GM12878 (cell line): ENCODE measurements at regions not wholly inside any gene's neighbourhood (a gene's known extent, or its start where the extent isn't known, plus 50 kb on each side); places are given as distances from the start of the nearest gene placed in this dataset.

Source experiments
- ATAC-seq: fragments of 200-7000 bp; cut with Tn5 transposase; 3 replicates; pipeline ENCODE4 v1.9.1; 2020; ENCODE audit warnings: mild to moderate bottlenecking, moderate library complexity
- BruUV-seq: library from RNA; stranded (reverse); fragments of 400-500 nt; replicated peaks from 2 replicates; lab custom pipeline; 2021; lab: Mats Ljungman, UMichigan
- CTCF ChIA-PET: fragments of 300-600 bp; sonication (Branson Sonifier 250); formaldehyde crosslinking; extraction: SDS; loops from one replicate; lab custom pipeline; 2021; ENCODE audit warnings: inconsistent platforms; lab: Yijun Ruan, JAX
- POLR2A ChIA-PET: fragments of 350-600 bp; formaldehyde crosslinking; extraction: SDS; loops from one replicate; lab custom pipeline; 2021; ENCODE audit warnings: inconsistent platforms; lab: Charles Lee
- RAD21 ChIA-PET: fragments of 300-600 bp; sonication (Branson Sonifier 250); formaldehyde crosslinking; loops from one replicate; lab custom pipeline; 2023; ENCODE audit warnings: antibody characterized with exemption; ENCODE audit not compliant: unreplicated experiment; lab: Charles Lee
- SMC1A ChIA-PET: fragments of 300-600 bp; sonication (Branson Sonifier 250); formaldehyde crosslinking; loops from one replicate; lab custom pipeline; 2023; ENCODE audit not compliant: unreplicated experiment, uncharacterized antibody; lab: Charles Lee
- DNase-seq: peaks from one replicate; pipeline ENCODE4 v3.0.0-alpha.2; 2011; ENCODE audit warnings: low read depth, low spot score
- FAIRE-seq: peaks from 3 replicates; lab custom pipeline; 2011; peaks lifted over from hg19 to GRCh38; lab: Jason Lieb, UNC
- H2AFZ ChIP-seq: 2 replicates; pipeline ENCODE4 v1.6.0; 2011; ENCODE audit warnings: low read depth, low read length, control low read depth; ENCODE audit not compliant: control insufficient read depth
- H3K27ac ChIP-seq: 2 replicates; pipeline ENCODE4 v1.5.1; 2011; ENCODE audit warnings: control low read depth; ENCODE audit not compliant: control insufficient read depth, insufficient read depth
- H3K27me3 ChIP-seq, 2 experiments: replicated peaks in 1 of 2; 2 replicates each; pipeline versions ENCODE4 v1.6.0 to v1.6.1; 2011; ENCODE audit warnings: low read length in 1 of 2; ENCODE audit not compliant: control insufficient read depth in 2 of 2, insufficient read depth in 2 of 2
- H3K36me3 ChIP-seq, 2 experiments: 2 replicates each; pipeline ENCODE4 v1.5.1; 2011; ENCODE audit warnings: low read length in 1 of 2; ENCODE audit not compliant: control insufficient read depth in 2 of 2, insufficient read depth in 2 of 2
- H3K4me1 ChIP-seq: 2 replicates; pipeline ENCODE4 v1.6.1; 2011; ENCODE audit warnings: mild to moderate bottlenecking, low read length, moderate library complexity, mixed read lengths; ENCODE audit not compliant: control insufficient read depth, insufficient read depth
- H3K4me2 ChIP-seq: 2 replicates; pipeline ENCODE4 v1.6.0; 2011; ENCODE audit warnings: control low read depth; ENCODE audit not compliant: control insufficient read depth, insufficient read depth
- H3K4me3 ChIP-seq: fragments of 200-600 bp; sonication (generic); 2 replicates; pipeline ENCODE4 v1.5.1; 2016
- H3K79me2 ChIP-seq: 2 replicates; pipeline ENCODE4 v1.6.0; 2011; ENCODE audit warnings: low read length; ENCODE audit not compliant: control insufficient read depth, insufficient read depth
- H3K9ac ChIP-seq: 2 replicates; pipeline ENCODE4 v1.8.0; 2011; ENCODE audit warnings: low read length, control low read depth, mixed read lengths; ENCODE audit not compliant: control insufficient read depth, insufficient read depth
- H3K9me3 ChIP-seq: replicated peaks from 3 replicates; pipeline ENCODE4 v1.5.1; 2011; ENCODE audit warnings: mild to moderate bottlenecking, low read length; ENCODE audit not compliant: control insufficient read depth, insufficient read depth
- H4K20me1 ChIP-seq: 2 replicates; pipeline ENCODE4 v1.6.0; 2011; ENCODE audit not compliant: control insufficient read depth, insufficient read depth
- FOXM1 ChIP-seq: IDR thresholded peaks from 2 replicates; pipeline ENCODE4 v1.6.1; 2012; ENCODE audit warnings: low read depth, mild to moderate bottlenecking, inconsistent platforms, low read length, moderate library complexity
- IRF4 ChIP-seq: IDR thresholded peaks from 2 replicates; pipeline ENCODE4 v1.6.1; 2011; ENCODE audit warnings: low read depth, low read length
- JUNB ChIP-seq: IDR thresholded peaks from 2 replicates; pipeline ENCODE4 v1.6.1; 2016; ENCODE audit warnings: antibody characterized with exemption, mild to moderate bottlenecking
- NFYB ChIP-seq: IDR thresholded peaks from 2 replicates; pipeline ENCODE4 v1.6.1; 2011; ENCODE audit warnings: low read depth, mild to moderate bottlenecking, low read length, improper control_type of control experiment, moderate library complexity; ENCODE audit not compliant: insufficient read depth
- POLR2AphosphoS5 ChIP-seq: IDR thresholded peaks from 2 replicates; pipeline ENCODE4 v1.6.1; 2011; ENCODE audit warnings: mild to moderate bottlenecking, low read length, inconsistent platforms
- RUNX3 ChIP-seq: IDR thresholded peaks from 2 replicates; pipeline ENCODE4 v1.6.1; 2012; ENCODE audit warnings: low read length, inconsistent platforms
- SMARCA5 ChIP-seq: fragments of 450-650 bp; IDR thresholded peaks from 2 replicates; pipeline ENCODE4 v1.6.1; 2017; ENCODE audit warnings: mild to moderate bottlenecking
- SUPT20H ChIP-seq: IDR thresholded peaks from 2 replicates; pipeline ENCODE4 v1.6.1; 2011; ENCODE audit warnings: low read depth, mild to moderate bottlenecking, low read length, moderate library complexity, borderline replicate concordance; ENCODE audit not compliant: control insufficient read depth
- TCF3 ChIP-seq: IDR thresholded peaks from 2 replicates; pipeline ENCODE4 v1.6.1; 2012; ENCODE audit warnings: low read depth, mild to moderate bottlenecking, low read length, borderline replicate concordance; ENCODE audit not compliant: insufficient read depth
- WGBS: methylation state at CpG from one replicate; pipeline ENCODE4 v1.1.6; 2016; ENCODE audit warnings: low lambda C conversion rate; ENCODE audit not compliant: insufficient replicate concordance, insufficient coverage; ENCODE audit errors: missing lambda C conversion rate; 5-methylcytosine and 5-hydroxymethylcytosine counted together
- in situ Hi-C: fragments of 300-500 bp; cut with MboI; formaldehyde crosslinking; loops from 9 replicates; pipeline ENCODE4 v1.14.3; 2018; ENCODE audit warnings: mixed read lengths
- intact Hi-C: fragments of 100-400 bp; cut with micrococcal nuclease; formaldehyde crosslinking; loops from one replicate; pipeline ENCODE4 v1.14.2; 2022; ENCODE audit not compliant: unreplicated experiment
- TF ChIP-seq, protein P1 (sequence below): fragments of 450-650 bp; IDR thresholded peaks from 2 replicates; pipeline ENCODE4 v1.6.1; 2017; ENCODE audit warnings: mild to moderate bottlenecking, moderate library complexity
- TF ChIP-seq, protein P2 (sequence below): IDR thresholded peaks from 2 replicates; pipeline ENCODE4 v1.6.1; 2012; ENCODE audit warnings: low read length, inconsistent platforms

DNA sequence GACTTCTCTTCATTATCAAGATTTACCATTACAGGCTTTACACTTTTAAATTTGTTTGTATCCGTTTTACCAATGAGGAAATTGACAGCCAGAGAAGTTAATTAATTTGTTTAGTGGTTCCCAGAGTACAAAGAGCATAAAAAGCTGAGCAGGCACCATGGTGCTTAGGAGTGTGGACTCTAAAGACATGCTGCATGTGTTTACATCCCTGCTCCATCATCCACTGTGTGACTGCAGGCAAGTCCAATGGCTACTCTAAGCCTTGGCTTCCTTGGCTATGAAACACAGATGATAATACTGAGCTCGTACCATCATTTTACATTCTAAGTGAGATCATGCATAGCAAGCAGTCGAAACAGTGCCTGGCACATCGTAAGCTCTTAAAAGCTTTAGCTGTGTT lies 108.0 kb upstream of the SLC35G4 start:
- Histone ChIP-seq H3K79me2 (no peaks in the 10 kb centered on the region), H3K4me2 (no peak overlapping the region), H3K4me1 (no peaks in the 10 kb centered on the region), H4K20me1 (no peaks in the 10 kb centered on the region), H3K9me3 (no peaks in the 10 kb centered on the region), H2AFZ (no peak overlapping the region), H3K27me3 (no peaks in the 10 kb centered on the region), H3K27ac (no peak overlapping the region), H3K36me3 (no peaks in the 10 kb centered on the region), H3K9ac (no peak overlapping the region), H3K4me3 (no peak overlapping the region)
- no TSS peak for BruUV-seq
- 47% methylated on average over 4 of the region's 4 CpGs for WGBS
- intact Hi-C loops: no loop called here
- CTCF ChIA-PET: interaction anchor here (3.5 kb wide), 1 partner anchor 18 kb away, joined by 19 read pairs; no protein-coding TSS in a partner anchor
- POLR2A ChIA-PET: interaction anchor here (0.5 kb wide), 1 partner anchor 16 kb away, joined by 3 read pairs; no protein-coding TSS in a partner anchor
- RAD21 ChIA-PET: no interaction called here
- TF ChIP-seq FOXM1 (no peak), IRF4 (no peak), SUPT20H (no peak), POLR2AphosphoS5 (no peak), SMARCA5 (no peak)
- SMC1A ChIA-PET: no interaction called here
- in situ Hi-C loops: no loop called here
- DNase-seq (no peak), FAIRE-seq (no peak), ATAC-seq (no peak)

DNA sequence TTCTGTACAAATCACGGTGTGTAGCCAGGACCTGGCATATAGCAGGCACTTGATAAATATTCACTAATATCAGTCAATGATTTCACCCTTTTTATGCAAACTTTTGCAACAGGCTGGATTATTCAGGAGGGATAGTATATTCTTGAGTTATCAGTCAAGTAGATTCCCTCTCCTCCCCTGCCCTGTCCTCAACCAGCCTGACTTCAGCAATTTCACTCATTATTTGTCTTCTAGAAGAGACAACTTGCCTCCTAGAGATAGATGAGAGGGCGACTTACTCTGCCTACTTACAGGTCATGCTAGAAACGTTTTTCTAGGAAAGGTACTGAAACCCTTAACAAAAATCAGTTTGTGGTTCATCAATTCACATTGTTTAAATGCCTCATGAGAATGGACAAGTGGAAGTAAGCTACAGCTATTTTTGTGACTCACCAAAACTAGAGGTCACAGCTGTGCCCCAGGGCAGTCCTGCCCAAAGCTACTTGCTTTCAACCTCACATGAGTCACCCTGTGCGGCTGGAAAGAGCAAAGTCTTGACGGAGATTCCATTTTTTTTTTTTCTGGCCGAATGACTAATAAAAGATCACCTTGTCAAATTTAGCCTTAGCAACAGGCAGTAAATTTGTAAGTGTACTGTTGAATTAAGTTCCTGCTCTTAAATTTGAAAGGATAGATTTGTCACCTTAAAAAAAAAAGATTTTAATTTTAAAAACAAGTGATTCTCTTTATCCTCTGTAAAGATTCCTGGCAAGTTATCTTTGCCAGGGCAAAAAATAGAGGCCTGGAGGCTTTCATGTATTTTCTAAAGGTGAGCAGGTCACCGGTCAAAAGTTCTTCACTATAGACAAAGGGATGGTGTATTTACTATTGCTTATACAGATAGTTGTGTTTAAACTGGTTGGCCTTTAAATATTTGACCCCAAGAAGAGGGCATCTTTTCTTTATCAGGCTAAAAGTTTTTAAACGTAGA lies 109.0 kb upstream of the SLC35G4 start:
- H3K27me3 ChIP-seq: no peaks in the 10 kb centered on the region
- 27% methylated on average over 8 of the region's 8 CpGs for WGBS
- H2AFZ ChIP-seq: no peak overlapping the region
- H3K27ac ChIP-seq: no peak overlapping the region
- no peaks in the 10 kb centered on the region for H4K20me1 ChIP-seq
- H3K4me1 ChIP-seq: no peaks in the 10 kb centered on the region
- intact Hi-C loops (no loop called here), in situ Hi-C loops (no loop called here)
- FAIRE-seq (peak; percentile 7), DNase-seq (peak; percentile 56), ATAC-seq (peak; percentile 97)
- BruUV-seq: no TSS peak
- ChIA-PET POLR2A (no interaction called here), RAD21 (no interaction called here), SMC1A (interaction anchor here (0.6 to 0.7 kb wide), 2 partner anchors 13 to 273 kb away, joined by 3 read pairs; no protein-coding TSS in a partner anchor), CTCF (no interaction called here)
- H3K9ac ChIP-seq: no peak overlapping the region
- no peaks in the 10 kb centered on the region for H3K9me3 ChIP-seq
- no peak overlapping the region for H3K4me3 ChIP-seq
- no peaks in the 10 kb centered on the region for H3K36me3 ChIP-seq
- H3K4me2 ChIP-seq: no peak overlapping the region; the same call in 1 of the 2 replicates
- no peaks in the 10 kb centered on the region for H3K79me2 ChIP-seq
- TF ChIP-seq, protein P1, sequence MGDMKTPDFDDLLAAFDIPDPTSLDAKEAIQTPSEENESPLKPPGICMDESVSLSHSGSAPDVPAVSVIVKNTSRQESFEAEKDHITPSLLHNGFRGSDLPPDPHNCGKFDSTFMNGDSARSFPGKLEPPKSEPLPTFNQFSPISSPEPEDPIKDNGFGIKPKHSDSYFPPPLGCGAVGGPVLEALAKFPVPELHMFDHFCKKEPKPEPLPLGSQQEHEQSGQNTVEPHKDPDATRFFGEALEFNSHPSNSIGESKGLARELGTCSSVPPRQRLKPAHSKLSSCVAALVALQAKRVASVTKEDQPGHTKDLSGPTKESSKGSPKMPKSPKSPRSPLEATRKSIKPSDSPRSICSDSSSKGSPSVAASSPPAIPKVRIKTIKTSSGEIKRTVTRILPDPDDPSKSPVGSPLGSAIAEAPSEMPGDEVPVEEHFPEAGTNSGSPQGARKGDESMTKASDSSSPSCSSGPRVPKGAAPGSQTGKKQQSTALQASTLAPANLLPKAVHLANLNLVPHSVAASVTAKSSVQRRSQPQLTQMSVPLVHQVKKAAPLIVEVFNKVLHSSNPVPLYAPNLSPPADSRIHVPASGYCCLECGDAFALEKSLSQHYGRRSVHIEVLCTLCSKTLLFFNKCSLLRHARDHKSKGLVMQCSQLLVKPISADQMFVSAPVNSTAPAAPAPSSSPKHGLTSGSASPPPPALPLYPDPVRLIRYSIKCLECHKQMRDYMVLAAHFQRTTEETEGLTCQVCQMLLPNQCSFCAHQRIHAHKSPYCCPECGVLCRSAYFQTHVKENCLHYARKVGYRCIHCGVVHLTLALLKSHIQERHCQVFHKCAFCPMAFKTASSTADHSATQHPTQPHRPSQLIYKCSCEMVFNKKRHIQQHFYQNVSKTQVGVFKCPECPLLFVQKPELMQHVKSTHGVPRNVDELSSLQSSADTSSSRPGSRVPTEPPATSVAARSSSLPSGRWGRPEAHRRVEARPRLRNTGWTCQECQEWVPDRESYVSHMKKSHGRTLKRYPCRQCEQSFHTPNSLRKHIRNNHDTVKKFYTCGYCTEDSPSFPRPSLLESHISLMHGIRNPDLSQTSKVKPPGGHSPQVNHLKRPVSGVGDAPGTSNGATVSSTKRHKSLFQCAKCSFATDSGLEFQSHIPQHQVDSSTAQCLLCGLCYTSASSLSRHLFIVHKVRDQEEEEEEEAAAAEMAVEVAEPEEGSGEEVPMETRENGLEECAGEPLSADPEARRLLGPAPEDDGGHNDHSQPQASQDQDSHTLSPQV: no peak
- TF ChIP-seq JUNB (peak; percentile 9; the same call in 1 of the 2 replicates), RUNX3 (peak; percentile 29; the same call in 1 of the 2 replicates), TCF3 (0 out of 2 replicates have a peak, but pooled peaks have one; percentile 53), NFYB (no peak)
- TF ChIP-seq, protein P2, sequence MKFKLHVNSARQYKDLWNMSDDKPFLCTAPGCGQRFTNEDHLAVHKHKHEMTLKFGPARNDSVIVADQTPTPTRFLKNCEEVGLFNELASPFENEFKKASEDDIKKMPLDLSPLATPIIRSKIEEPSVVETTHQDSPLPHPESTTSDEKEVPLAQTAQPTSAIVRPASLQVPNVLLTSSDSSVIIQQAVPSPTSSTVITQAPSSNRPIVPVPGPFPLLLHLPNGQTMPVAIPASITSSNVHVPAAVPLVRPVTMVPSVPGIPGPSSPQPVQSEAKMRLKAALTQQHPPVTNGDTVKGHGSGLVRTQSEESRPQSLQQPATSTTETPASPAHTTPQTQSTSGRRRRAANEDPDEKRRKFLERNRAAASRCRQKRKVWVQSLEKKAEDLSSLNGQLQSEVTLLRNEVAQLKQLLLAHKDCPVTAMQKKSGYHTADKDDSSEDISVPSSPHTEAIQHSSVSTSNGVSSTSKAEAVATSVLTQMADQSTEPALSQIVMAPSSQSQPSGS: 0 out of 2 replicates have a peak, but pooled peaks have one; percentile 33
